Mononuclear cell (primary cell): ENCODE measurements at regions not wholly inside any gene's neighbourhood (a gene's known extent, or its start where the extent isn't known, plus 50 kb on each side); places are given as distances from the start of the nearest gene placed in this dataset.
"Not testable (repeated sequence)": the region's sequence is repeated elsewhere in the genome, so short reads cannot be mapped to it uniquely, and the experiment has no call there.

Experiments used
- H3K27me3 ChIP-seq: 2 replicates; pipeline ENCODE4 v1.6.0; 2011; ENCODE audit warnings: low read length, control low read depth; ENCODE audit not compliant: insufficient read depth
- H3K4me1 ChIP-seq: 2 replicates; pipeline ENCODE4 v1.5.1; 2011; ENCODE audit warnings: mild to moderate bottlenecking, low read length, control low read depth; ENCODE audit not compliant: insufficient read depth
- H3K4me3 ChIP-seq: 2 replicates; pipeline ENCODE4 v1.5.1; 2011; ENCODE audit warnings: mild to moderate bottlenecking, low read length, moderate library complexity
- H3K9me3 ChIP-seq: 2 replicates; pipeline ENCODE4 v1.5.1; 2011; ENCODE audit warnings: low read depth, mild to moderate bottlenecking, control low read depth, low read length

DNA sequence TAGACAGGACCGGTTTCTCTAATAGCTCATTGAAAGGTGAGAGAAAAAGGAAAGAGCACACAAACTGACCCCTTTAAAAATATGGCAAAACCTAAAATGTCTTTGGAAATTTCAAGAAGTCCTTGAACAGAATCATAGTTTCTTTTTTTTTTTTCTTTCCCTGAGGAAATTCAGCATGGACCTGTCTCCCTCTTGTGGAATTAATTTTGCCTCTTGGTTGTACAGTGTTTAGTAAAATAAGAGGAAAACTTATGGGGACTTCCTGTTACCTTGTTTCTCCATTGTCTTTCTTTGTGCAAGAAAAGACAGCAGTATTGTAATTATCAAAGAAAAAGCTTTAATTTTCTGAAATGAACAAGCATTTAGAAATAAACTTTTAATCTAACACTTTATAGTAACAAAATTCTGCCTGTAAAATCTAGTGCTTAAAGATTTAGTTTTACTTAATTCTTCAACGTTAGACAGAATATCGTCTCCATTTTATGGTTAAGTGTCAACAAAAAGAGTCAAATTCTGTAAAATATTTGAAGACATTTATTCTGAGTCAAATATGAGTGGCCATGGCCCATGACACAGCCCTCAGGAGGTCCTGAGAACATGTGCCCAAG lies 176.3 kb upstream of the NABP1 start:
- no peak overlapping the region for H3K4me3 ChIP-seq
- H3K9me3 ChIP-seq, result no peaks in the 10 kb centered on the region

GRCh38 chr2:191506515-191506914 lies 171.4 kb upstream of the NABP1 start:
- Histone ChIP-seq H3K4me3 (no peak overlapping the region), H3K9me3 (no peaks in the 10 kb centered on the region), H3K4me1 (no peaks in the 10 kb centered on the region), H3K27me3 (no peaks in the 10 kb centered on the region)

More for the DNA sequence above, 176.3 kb upstream of the NABP1 start:
- no peaks in the 10 kb centered on the region for H3K27me3 ChIP-seq
- H3K4me1 ChIP-seq, result no peaks in the 10 kb centered on the region

DNA sequence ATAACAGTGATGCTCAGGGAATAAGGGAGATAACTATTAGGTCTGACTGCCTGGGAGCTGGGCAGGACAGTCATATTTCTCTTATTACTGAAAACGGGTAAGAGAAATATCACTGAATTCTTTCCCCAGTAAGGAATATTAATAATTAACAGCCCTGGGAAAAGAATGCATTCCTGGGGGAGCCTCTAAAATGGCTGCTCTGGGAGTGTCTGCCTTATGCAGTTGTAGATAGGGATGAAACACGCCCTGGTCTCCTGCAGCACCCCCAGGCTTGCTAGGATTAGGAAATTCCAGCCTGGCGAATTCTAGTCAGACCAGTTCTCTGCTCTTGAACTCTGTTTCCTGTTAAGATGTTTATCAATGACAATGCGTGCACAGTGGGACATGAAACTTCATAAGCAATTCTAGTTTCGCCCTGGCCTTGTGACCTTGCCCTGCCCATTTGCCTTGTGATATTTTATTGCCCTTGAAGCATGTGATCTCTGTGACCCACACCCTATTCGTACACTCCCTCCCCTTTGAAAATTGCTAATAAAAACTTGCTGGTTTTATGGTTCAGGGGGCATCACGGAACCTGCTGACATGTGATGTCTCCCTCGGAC lies 170.6 kb upstream of the NABP1 start:
- not testable (repeated sequence) for H3K4me3 ChIP-seq, H3K4me1 ChIP-seq, H3K9me3 ChIP-seq, H3K27me3 ChIP-seq

DNA sequence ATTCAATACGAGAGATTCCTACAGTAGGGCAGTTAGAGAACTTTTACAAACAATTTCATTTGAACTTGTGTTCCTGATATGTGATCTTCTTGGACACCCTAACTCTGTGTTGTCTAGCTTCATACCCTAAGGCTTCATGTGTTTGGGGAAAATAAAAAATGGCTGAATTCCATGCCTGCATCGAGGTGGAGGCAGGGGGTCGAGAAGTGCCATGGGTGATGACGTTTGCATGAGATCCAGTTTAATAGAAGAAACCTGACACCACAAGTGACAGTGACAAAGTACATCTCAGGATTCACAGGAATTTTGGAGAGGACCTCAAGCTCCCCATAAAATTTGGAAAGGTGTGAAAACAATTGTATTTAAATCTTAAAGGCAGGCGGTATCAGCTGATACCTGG lies 169.2 kb upstream of the NABP1 start:
- Histone ChIP-seq H3K4me1 (no peaks in the 10 kb centered on the region), H3K27me3 (no peaks in the 10 kb centered on the region), H3K4me3 (no peak overlapping the region), H3K9me3 (no peaks in the 10 kb centered on the region)

GRCh38 chr2:191512216-191512835 lies 165.6 kb upstream of the NABP1 start:
- Histone ChIP-seq H3K27me3 (no peaks in the 10 kb centered on the region), H3K4me1 (no peaks in the 10 kb centered on the region), H3K4me3 (no peak overlapping the region), H3K9me3 (no peaks in the 10 kb centered on the region)

- no peak overlapping the region for H3K4me3 ChIP-seq
- no peaks in the 10 kb centered on the region for H3K9me3 ChIP-seq
- no peaks in the 10 kb centered on the region for H3K4me1 ChIP-seq
- no peaks in the 10 kb centered on the region for H3K27me3 ChIP-seq
Measured at GRCh38 chr2:191512874-191513273, 165.1 kb upstream of the NABP1 start.

DNA sequence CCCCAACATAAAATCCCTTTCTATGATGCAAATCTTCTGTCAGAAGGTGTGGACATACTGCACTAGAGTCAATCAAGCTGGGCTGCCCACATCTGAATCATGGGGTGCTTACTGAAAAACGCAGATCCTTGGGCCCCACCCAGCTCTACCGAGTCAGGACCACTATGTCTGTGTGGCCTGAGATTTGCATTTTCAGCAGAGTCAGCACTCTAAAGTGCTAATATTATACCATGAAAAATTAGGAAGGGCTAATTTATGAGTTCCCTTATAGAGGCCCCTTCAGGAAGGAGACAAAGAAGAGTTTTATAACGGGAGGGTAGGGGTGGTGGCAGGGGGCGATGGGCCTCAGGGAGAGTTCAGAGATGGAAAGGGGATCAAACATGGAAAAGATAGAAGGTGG lies 163.3 kb upstream of the NABP1 start:
- Histone ChIP-seq H3K4me1 (no peaks in the 10 kb centered on the region), H3K27me3 (no peaks in the 10 kb centered on the region), H3K4me3 (no peak overlapping the region), H3K9me3 (no peaks in the 10 kb centered on the region)

GRCh38 chr2:191515551-191515950 lies 162.4 kb upstream of the NABP1 start:
- H3K27me3 ChIP-seq, result no peaks in the 10 kb centered on the region

DNA sequence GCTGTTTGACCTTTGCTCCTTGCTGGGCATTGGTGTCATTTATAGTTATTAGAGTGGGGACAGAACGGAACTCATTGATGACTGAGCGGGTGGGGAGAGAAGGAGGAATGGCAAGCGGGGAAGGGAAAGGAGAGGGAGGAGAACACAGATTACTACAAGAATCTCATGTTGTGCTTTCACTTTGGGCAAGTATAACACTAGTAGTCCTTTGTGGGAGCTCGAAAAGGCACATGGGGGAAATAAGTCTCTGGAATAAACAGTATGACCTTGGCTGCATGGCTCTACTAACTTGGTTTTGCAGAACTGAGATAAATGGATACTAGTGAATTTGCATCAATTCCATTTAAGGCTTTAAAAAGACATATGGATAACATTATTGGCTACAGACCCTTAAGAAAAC lies 161.7 kb upstream of the NABP1 start:
- Histone ChIP-seq H3K4me3 (no peak overlapping the region), H3K27me3 (no peaks in the 10 kb centered on the region), H3K9me3 (no peaks in the 10 kb centered on the region), H3K4me1 (no peaks in the 10 kb centered on the region)

More at GRCh38 chr2:191515551-191515950, 162.4 kb upstream of the NABP1 start:
- Histone ChIP-seq H3K4me1 (no peaks in the 10 kb centered on the region), H3K4me3 (no peak overlapping the region), H3K9me3 (no peaks in the 10 kb centered on the region)

DNA sequence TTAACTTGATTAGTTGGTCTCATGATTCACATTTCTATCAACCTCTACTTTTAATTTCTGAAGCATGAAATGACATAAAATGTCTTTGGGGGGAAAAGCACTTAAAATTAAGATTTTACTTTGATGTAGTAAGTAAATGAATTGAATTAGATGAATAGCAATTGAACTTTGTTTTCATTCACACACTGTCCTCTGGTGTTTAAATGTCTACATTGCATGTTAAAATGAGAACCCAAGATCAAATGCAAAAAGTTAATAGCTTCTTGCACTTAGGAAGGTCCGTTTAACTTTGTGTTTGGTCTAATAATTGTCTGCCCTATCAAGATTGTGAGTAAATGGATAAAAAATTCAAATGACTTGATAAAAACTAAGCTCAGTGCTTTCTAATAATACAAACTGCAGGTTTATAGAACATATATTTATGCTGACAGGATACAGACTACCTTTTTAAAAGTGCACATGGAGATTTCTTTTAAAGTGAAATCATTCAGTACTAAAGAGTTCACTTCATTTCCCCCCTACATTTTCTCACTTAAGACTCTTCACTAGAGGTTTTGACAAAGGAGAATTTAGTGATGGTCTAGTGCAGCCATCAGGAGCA lies 156.2 kb upstream of the NABP1 start:
- Histone ChIP-seq H3K9me3 (no peaks in the 10 kb centered on the region), H3K4me3 (no peak overlapping the region), H3K4me1 (no peaks in the 10 kb centered on the region), H3K27me3 (no peaks in the 10 kb centered on the region)

- no peaks in the 10 kb centered on the region for H3K9me3 ChIP-seq
- H3K27me3 ChIP-seq, result no peaks in the 10 kb centered on the region
- no peak overlapping the region for H3K4me3 ChIP-seq
- H3K4me1 ChIP-seq, result no peaks in the 10 kb centered on the region
Measured at GRCh38 chr2:191522478-191523120, 155.3 kb upstream of the NABP1 start.

DNA sequence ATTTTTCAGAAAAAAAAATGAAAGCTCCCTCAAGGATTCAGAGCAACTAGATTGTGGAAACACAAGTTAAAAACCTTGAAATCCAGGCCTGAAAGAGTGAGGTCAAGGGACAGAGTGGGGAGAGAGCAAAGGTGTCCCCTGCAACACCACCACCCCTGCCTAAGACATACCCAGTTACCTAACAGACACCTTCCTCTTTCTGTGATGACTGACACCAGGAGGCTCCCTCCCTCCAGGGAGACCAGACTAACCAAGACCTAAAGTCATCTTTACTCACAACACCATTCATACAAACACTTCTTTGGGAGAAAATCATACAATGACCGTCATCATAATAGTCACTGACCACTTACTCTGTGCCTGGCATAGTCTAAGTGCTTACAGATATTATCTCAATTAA lies 151.8 kb upstream of the NABP1 start:
- H3K9me3 ChIP-seq, result no peaks in the 10 kb centered on the region
- H3K4me1 ChIP-seq, result no peaks in the 10 kb centered on the region
- no peaks in the 10 kb centered on the region for H3K27me3 ChIP-seq
- no peak overlapping the region for H3K4me3 ChIP-seq

- Histone ChIP-seq H3K4me1 (no peaks in the 10 kb centered on the region), H3K4me3 (no peak overlapping the region), H3K9me3 (no peaks in the 10 kb centered on the region), H3K27me3 (no peaks in the 10 kb centered on the region)
Measured at GRCh38 chr2:191526536-191526935, 151.4 kb upstream of the NABP1 start.

DNA sequence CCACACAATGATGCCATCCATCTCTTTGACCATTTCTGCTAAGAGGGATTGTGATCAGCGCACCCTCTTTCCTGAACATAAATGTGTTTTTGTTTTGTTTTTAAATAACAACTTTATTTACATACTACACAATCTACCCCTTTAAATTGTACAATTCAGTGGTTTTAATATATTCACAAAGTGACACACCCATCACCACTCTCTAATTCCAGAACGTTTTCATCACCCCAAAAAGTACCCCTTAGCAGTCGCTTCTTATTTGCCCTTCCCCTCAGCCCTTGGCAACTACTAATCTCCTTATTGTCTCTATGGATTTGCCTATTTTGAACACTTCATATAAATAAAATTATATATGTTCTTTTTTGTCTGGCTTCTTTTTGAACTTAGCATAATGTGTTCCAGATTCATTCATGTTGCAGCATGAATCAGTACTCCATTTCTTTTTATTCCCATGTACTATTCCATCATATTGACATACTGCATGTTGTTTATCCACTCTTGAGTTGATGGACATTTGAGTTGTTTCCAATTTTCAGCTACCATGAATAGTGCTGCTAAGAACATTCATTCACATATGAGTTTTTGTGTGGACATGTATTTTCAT lies 150.9 kb upstream of the NABP1 start:
- no peaks in the 10 kb centered on the region for H3K27me3 ChIP-seq
- H3K9me3 ChIP-seq, result no peaks in the 10 kb centered on the region
- no peaks in the 10 kb centered on the region for H3K4me1 ChIP-seq
- H3K4me3 ChIP-seq, result no peak overlapping the region

- Histone ChIP-seq H3K9me3 (no peaks in the 10 kb centered on the region), H3K4me3 (no peak overlapping the region), H3K27me3 (no peaks in the 10 kb centered on the region), H3K4me1 (peaks cover 16% of the 10 kb centered on the region)
Measured at GRCh38 chr2:191530618-191531017, 147.3 kb upstream of the NABP1 start.
